Activated CD8-positive, alpha-beta memory T cell treated with anti-CD3 and anti-CD28 coated beads for 4 hours (primary cell): ENCODE measurements at regions not wholly inside any gene's neighbourhood (a gene's known extent, or its start where the extent isn't known, plus 50 kb on each side); places are given as distances from the start of the nearest gene placed in this dataset.

ENCODE experiments used
- DNase-seq, 2 donors: peaks; one replicate each; pipeline ENCODE4 v3.0.0-alpha.2; 2020; ENCODE audit warnings: low read depth in 2 of 2

DNA sequence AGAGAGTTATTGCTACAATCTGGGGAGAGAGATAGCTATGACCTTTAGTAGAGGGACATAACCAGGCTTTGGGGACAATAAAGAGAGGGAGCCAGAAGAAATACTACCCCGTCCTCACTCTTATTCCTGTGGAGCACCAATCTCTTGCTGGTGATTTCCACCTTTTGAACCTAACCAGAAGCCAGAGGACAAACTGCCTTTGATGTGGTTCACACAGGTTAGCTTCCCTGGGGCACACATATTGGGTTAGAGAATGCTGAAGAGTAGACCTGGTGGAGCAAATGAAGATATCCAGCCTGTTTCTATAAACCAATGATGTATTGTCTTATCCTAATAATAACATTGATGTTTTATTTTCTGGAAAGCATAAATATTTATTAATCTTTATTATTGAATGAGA is 399.3 kb downstream of the HTR7 start:
- DNase-seq: no peak

DNA sequence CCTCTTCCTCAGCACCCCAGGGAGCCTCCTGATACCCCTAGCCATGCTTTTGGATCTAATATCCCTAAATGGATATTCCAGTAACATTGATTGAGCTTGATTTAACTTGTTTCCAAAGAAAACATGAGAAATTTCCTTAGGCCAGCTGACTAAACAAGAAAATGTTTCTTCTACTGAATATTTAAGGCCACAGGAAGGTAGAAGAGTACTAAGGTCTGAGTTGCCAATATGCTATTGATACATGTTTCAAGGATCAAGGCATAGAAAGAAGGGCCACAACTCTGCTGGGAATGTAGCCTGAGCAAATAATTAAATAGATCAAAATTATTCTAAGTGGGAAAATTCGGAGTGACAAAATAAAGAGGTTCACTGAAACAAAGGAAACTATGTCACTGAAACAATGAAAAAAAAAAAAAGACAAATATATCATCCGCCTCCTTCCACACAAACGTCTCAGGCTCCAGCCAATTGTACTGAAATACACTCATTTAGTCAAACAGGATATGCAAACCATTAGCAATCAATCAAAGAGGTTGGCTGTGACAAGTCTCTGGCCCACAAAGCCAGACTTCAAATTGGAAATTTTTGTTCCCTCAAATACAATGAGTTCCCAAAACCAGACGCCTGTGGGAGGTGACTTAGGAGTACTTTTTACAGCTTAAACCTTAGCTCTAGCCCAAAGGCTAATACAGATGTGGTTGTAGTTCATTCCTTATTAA is 396.2 kb downstream of the HTR7 start:
- no peak for DNase-seq

DNA sequence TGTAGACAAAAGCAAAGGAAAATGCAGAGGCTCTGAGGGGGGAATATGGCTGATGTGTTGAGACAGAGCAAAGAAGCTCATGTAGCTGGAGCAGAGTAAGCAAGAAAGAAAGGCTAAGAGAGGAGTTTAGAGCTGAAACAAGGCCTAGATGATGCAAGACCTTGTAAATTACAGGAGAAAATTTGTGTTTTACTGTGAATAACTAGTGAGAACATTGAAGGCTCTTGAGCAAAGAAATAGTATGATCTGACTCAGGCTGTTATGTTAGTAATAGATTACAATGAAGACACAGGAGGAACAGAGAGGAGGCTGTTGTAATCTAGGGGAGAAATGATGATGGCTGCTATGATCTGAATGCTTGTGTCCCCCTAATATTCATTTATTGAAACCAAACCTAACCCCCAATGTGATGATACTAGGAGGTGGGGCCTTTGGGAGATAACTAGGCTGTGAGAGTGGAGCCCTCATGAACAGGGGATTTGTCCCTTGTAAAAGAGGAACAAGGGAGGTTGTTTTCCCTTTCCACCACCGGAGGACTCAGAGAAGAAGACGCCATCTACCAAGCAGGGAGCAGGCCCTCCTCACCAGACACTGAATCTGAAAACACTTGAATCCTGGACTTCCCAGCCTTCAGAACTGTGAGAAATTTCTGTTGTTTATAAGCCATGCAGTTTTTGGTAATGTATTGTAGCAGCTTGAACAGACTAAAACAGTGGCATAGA is 394.9 kb downstream of the HTR7 start:
- DNase-seq: no peak

DNA sequence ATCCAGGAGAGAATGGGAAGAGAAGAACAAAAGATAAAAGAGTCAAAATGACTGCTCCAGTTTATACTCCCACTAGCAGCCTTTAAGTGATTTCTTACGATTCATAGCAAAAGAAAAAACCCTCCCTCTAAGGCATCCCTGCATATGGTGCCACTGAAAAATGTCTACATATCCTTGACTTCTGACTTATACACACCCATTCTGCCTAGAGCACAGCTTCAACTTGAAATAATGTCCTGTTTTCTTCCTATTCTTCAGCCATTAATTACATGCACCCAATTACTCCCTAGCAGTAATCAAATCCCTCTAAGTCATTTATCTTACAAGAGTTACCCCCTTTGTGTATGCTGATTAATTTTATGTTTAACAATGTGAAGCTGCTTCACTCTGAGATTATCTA is 393.5 kb downstream of the HTR7 start:
- no peak for DNase-seq

DNA sequence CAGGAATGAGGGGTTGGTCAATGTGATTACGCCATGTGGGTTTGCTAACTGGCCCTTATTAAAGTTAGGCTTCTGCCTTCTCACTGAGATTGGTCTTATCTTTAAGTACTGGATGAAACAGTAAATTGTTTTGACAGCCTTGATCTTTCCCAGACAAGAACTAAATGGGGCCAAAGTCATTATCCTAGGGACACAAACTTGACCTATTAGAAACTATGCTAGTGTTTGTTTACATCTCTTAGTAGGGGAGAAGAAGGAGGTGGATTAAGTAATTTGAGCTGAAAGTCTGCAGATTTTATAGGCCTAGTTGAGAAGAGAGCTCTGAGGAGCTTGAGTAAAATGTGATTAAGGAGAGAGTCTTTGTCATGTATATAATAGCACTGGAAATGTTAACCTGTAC is 386.9 kb downstream of the HTR7 start:
- no peak for DNase-seq

DNA sequence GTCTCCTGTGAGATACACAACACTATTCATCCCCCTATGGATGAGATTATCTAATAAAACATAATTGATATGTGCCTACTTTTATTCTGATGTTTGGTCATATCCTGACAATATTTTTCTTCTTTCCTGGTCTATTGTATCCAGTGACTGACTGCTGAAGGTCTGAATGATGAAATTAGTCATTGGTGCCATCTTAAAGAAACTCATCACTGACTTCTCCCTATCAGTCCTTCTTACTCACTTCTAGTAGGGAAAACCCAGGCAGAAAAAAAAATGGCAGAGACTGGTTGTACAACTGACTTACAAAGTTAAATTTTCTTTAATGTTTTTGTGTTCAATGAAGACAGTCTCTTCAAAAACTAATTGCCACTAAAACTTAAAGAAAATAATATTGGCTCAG is 377.4 kb downstream of the HTR7 start:
- DNase-seq: no peak

DNA sequence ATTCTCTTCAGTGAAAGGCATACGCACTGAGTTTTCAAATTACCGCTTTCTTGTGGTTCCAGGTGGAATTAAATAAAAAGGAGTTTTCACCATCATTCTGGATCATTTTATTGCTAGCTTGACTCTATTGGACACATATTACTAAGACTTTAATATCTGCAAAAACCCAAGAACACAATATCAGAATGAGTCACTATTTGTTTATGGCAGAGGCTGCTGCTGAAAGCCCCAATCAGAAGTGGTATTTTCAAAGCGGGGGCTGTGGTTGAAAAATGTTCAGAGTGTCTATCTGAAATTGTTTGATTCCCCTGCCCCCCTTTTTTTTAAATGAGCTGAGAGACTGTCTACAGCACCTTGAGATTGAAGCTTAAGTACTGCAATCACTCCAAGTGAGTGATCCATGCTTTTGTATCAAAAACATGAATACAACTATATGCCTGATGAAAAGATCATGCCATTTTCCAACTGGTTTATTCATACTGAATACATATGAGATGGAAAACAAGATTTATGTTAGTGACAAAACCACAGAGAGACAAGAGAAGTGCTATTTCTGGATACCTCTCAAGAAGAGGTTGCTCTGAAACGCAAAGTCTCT is 376.4 kb downstream of the HTR7 start:
- DNase-seq: no peak

DNA sequence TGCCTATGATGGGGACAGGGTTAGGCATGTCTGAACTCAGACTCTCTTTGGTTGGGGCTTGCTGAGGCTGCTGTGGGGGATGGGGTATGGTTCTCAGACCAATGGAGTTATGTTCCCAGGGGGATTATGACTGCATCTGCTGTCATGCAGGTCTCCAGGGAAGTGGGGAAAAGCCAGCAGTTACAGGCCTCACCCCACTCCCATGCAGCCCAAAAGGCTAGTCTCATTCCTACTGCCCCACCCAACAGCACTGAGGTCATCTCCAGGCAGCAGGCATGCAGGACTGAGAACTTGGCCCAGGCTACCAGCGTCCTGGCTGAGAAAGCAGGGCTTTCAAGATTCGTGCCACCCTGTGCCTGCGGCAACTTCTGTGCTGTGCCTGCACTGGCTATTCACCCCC is 373.3 kb downstream of the HTR7 start:
- DNase-seq: no peak

DNA sequence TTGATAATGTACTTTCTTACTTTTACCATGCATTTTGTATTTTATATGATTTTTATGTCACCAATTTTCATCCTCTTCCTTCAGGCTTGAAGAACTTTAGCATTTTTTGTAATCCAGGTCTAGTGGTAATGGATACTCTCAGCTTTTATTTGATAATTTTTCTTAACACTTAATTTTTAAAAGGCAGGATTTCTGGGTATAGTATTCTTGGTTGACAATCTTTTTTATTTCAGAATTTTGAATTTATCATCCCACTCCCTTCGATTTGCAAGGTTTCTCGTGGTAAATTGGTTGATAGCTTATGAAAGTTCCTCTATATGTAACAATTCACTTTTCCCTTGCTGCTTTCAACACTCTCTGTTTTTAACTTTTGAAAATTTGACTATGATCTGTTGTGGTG is 363.7 kb downstream of the HTR7 start:
- DNase-seq: no peak

DNA sequence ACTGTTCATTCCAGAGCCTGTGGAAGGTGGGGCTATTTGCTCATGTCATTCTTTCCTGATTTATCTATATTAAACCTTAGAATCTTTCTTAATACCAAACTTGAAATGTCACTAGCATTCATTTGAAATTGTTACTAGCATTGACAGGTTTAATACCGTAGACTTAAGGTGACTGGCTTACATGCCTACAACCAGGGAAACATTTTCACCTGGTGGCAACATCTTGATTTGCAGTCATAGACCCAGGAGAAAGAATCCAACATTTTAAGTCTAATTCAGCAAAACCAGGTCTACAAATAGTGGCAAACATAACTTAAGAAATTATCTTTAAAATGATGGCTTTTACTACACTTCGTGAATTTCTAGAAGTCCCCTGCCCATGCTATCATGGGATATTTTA is 353.7 kb downstream of the HTR7 start:
- DNase-seq: no peak

DNA sequence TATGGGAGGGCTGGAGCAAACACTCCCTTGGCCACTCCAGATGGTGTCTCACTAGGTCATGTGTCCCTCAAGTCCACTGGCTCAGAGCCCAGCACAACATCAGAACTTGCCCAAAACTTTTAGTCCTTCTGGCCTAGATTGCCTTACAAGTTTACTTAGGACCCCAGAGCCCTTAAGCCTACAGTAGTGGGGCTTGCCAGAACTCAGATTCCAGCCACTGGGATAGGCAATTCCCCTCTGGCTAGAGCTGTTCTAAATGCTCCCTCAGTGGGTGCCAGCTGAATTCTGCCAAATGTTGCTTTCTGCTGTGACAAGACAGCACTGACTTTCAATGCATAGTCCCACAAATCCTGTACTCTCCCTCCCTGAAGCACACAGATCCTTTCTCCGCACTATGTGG is 331.1 kb downstream of the HTR7 start:
- no peak for DNase-seq

DNA sequence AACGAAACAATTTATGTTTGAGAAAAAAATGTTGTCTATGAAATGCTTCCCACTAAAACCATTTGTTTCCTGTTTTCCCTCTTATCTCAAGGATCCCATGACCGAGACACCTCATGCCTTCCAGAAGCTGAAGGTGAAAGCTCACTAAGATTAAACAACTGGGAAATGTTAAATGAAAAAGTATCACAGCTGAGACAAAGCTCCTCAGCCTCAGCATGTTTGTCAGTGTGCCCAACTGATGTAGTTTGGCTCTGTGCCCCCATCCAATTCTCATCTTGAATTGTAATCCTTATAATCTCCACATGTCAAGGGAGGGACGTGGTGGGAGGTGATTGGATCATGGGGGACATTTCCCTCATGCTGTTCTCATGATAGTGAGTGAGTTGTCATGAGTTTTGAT is 327.3 kb downstream of the HTR7 start:
- DNase-seq: no peak

DNA sequence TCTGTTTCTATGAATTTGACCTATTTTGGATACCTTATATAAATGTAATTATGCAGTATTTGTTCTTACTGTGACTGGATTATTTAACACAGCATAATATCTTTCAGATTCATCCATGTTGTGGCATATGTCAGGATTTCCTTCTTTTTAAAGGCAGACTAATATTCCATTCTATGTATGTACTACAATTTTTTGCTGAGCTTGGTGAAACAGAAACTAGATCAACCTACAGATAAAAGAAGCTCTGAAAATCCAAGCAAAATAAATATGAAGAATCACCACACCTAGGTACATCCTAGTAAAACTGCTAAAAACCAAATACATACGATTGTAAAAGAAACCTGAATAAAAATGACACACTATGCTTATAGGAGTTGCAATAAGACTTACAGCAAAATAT is 300.5 kb downstream of the HTR7 start:
- DNase-seq: no peak

DNA sequence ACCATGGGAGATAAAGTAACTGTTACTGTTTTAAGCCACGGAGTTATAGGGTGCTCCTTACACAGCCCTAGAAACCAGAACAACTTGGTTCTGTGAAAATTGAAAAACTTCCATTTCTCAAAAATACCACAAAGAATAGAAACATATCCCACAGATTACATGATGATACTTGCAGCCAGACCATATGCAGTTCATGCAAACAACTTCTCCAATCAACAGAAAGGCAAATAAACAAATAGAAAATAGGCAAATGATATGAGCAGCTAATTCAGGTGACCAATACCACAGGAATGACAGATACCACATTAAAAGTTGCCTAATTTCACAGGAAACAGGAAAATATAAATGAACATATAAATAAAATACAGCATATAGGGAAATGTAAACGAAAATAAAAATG is 297.5 kb downstream of the HTR7 start:
- DNase-seq: no peak

DNA sequence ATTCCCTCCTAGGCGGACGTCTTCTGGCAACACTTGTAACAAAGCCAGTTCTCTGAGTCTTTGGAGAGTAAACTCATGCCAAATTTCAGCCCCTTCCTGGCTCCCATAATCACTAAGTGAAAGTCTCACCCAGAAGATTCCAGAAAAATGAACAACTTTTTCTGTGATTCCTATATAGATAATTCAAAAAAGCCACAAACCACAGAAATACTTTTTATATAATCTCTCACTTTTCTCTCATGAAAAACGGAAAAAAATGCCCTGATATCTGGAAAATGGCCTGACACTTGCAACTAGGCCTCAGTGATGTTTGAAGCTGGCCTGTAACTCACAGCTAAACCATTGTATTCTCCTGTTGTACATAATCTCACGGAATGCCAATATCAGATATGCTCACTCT is 296.2 kb downstream of the HTR7 start:
- DNase-seq: no peak

DNA sequence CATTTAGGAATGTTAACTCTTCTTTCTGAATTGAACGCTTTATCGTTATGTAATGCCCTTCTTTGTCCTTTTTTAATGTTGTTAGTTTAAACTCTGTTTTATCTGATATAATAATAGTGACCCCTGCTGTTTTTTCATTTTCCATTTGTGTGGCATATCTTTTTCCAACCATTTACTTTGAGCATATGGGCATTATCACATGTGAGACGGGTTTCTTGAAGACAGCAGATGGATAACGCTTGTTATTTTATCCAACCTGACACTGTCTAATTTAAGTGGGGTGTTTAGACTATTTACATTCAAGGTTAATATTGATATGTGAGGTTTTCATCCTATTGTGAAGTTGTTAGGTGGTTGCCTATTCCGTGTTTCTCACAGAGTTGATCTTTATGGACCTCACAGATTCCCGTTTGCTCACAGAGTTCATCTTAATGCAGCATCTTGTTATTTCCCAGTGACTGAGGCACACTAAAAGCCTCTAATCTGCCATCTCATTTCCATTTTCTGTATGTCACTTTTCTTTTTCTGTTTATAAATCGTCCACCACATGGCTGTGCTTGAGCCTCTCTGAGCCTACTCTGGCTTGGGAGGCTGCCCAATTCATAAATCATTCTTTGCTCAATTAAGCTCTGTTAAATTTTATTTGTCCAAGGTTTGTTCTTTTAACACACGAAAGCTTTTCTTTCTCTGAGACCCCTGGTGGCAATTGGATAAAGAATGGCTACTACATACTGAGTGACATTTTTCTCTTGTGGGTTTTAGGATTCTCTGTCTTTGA is 286.2 kb downstream of the HTR7 start:
- no peak for DNase-seq

DNA sequence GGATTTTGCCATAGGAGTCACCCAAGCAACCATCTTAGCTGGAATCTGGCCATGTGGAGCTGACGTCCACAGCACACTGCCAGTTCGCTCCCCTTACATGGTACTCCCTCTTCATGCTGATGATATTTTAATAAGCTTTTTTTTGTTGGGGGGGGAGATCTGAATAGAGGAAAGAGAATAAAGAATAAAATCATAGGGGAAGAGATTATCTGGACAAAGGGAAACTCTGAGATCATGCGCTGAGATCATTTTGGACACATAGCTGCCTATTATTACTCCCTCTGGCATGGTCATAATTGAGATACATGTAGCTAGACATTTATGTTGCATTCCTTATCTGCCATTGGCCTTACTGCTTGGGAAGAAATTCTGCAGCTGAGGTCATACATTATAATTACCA is 282.7 kb downstream of the HTR7 start:
- no peak for DNase-seq

DNA sequence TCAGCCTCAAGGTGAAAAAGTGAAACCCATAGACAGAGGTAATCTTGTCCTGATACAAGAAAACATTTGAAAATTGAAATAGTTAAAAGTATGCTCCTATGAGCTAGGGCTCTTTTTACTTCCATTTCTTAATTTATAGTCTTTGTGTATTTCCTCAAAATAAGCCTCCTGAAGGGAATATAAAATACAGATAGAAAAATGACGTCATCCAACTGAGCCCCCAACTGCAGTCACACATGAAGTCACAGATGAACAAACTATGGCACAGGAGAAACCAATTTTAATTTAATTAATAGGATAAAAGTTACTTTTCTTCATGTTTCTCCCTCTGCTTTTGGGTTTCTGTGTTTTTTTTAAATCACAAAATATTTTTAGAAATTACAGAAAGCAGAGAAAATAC is 280.3 kb downstream of the HTR7 start:
- DNase-seq: no peak

DNA sequence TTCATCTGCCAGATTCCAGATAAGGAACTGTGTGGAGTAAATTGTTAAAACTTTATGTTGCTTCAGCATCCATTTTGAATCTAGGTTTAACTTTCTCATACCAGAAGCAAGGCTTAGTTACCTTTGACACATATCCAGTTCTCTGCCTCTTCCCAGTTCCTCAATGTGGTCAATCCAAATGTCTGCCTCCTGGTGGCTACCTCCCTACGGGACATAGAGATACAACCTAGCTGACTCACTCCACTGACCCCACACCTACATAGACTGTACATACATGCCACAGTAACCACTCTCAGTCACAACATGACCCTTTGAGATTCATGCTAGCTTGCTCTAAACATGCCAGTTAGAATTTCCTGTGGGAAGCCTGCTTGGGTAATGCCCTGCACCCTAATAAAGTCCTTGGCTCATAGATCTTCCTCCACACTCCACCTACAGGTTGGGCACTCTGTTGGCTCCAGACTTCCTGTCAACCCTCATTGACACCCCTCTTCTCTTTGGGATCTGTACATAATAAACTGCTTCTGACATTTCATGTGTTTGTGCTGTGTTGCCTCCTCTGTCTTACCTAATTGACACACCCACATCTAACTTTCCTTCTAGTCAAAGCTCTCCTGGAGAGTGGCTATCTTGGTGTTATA is 278.1 kb downstream of the HTR7 start:
- DNase-seq: no peak

DNA sequence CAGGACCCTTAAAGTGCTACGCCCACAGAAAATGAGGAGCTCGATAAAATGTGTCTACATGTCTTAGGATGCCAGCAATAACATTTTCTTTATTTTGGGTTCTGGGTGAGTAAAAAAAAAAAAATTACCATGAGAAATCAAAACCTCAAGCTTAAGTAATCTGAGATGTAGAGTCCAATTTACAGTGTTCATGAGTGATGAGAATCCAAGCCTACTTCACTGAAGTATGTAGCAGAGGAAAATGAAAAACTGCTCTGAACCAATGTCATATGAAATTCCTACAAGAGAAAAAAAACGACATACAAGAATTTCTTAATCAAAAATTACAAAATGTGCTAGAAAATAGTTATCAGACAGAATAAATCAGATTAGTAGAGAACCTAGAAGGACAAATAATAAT is 274.4 kb downstream of the HTR7 start:
- no peak for DNase-seq

DNA sequence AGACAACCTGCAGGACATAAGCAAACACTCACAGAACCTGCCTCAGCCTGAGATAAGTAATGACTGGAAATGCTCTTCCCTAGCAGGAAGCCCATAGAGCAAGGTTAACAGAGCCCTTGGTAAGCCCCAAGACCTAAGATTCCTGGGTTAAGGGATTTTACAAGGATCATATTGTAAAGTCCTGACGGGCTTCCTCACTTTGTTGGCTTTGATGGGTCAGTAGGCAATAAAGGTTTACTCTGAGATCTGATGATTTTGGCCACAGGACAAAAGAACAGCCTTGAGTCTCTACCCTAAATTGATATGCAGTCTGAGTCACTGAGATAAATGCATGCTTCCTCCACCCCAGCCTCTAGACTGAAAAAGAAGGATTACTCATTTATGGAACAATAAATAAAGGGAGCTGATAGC is 270.8 kb downstream of the HTR7 start:
- DNase-seq: no peak

DNA sequence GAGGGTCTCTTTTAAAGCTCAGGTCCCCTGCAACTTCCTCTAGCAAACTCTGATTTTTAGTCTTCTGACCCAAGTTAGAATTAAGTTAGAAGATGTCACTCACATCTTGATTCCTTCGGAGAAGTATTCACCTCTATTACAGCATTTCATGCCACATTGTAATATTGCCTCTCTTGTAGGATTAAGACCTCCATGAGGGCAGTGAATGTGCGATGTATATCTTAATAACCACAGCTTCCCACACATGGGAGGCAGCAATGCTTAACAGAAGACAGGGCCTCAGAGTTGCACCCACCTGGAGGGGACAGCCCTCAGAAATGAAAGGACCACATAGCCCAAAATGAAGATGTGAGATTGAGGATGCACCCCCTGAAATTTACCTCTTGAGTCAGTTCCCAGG is 270.3 kb downstream of the HTR7 start:
- DNase-seq: no peak
